Heart left ventricle (tissue), 13 donors: ENCODE measurements at regions not wholly inside any gene's neighbourhood (a gene's known extent, or its start where the extent isn't known, plus 50 kb on each side); places are given as distances from the start of the nearest gene placed in this dataset.

Experiments used
- POLR2A ChIP-seq, 2 donors: fragments of 450-650 bp; IDR thresholded peaks; one replicate each; pipeline ENCODE4 v1.6.1; 2017; ENCODE audit warnings: antibody characterized with exemption in 2 of 2, mild to moderate bottlenecking in 2 of 2, moderate library complexity in 2 of 2
- TF ChIP-seq, protein P1 (sequence below), 12 donors: fragments of 200-600 bp; sonication (generic) in 4 of 12; IDR thresholded peaks; one replicate each; pipeline versions ENCODE4 v1.5.0 to v1.8.0; 2018 to 2022; ENCODE audit warnings: antibody characterized with exemption in 12 of 12, mild to moderate bottlenecking in 5 of 12
- donor health status: ischemic (EF 13 %, LVEDD 7.1; RV severe dilation, severe dysfunction).
- donor health status: DM: no; HTN: yes; CAD: no.
- donor health status: DM: no; HTN: no; CAD: no.
- donor health status: ischemic (EF 25% LVEDD 6.9; RV normal size, moderate dysfunction).
- donor health status: ischemic (EF 25% LVEDD 5.7; RV mildly dilated, moderate dysfunction).
- donor health status: ischemic (EF 35%, LVEDD 5.7; RV mildly dilated, moderate dysfunction).
- donor health status: nonischemic (EF 11% LVEDD 7.7; RV severe dilation, severe dysfunction).
- donor health status: DM: yes; HTN: yes; CAD: no.
- donor health status: PGD.
- donor health status: ischemic (EF 29% LVEDD 5.4; RV normal size, mild dysfunction).
- donor health status: nonischemic (EF 23%, LVEDD 6.1; RV moderate dilation, normal function).

DNA sequence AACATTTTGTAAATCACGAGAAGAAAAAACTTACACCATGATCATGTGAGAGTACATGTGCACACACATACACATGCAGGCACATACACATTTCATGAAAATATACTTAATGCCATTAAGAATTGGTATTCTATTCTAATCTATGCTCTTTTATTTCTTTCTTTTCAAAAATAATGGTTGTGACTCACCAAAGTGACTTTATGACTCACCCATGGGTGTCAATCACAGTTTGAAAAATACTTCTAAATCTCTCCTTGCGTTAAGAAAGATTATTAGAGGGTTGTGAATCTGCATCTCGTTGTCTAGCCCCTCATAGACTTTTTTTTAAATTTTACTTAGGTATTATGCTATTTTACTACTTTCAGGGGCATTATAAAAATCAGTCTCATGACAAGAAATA is 254.2 kb downstream of the TUSC7 start:
- TF ChIP-seq POLR2A (IDR thresholded peaks at IDR 0.05) = no peak
- TF ChIP-seq, protein P1, sequence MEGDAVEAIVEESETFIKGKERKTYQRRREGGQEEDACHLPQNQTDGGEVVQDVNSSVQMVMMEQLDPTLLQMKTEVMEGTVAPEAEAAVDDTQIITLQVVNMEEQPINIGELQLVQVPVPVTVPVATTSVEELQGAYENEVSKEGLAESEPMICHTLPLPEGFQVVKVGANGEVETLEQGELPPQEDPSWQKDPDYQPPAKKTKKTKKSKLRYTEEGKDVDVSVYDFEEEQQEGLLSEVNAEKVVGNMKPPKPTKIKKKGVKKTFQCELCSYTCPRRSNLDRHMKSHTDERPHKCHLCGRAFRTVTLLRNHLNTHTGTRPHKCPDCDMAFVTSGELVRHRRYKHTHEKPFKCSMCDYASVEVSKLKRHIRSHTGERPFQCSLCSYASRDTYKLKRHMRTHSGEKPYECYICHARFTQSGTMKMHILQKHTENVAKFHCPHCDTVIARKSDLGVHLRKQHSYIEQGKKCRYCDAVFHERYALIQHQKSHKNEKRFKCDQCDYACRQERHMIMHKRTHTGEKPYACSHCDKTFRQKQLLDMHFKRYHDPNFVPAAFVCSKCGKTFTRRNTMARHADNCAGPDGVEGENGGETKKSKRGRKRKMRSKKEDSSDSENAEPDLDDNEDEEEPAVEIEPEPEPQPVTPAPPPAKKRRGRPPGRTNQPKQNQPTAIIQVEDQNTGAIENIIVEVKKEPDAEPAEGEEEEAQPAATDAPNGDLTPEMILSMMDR (IDR thresholded peaks at IDR 0.05) = no peak
